ENCODE measurements at regions not wholly inside any gene's neighbourhood (a gene's known extent, or its start where the extent isn't known, plus 50 kb on each side); places are given as distances from the start of the nearest gene placed in this dataset.

DNA sequence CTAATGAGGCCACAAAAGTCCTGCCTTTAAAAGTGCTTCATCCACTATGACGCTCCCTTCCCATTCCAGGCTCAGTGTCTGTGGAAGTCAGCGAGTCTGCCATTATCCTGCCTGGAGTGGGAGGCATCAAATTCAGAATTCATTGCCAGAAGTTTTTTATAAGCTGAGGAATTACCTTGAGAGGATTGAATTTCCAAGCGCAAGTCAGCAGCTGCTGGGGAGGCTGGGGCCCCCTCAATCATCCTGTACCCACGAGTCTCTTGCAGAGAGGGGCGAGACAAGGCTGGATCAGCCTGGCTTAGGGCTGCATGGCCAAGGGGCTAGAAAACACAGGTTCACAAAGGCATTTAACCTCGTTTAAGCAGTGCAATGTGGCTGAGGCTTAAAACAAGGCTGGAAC, 170.5 kb upstream of the NOCT start:
- no peak for DNase-seq (ENCODE audit: low spot score)
- TF ChIP-seq, protein P1, sequence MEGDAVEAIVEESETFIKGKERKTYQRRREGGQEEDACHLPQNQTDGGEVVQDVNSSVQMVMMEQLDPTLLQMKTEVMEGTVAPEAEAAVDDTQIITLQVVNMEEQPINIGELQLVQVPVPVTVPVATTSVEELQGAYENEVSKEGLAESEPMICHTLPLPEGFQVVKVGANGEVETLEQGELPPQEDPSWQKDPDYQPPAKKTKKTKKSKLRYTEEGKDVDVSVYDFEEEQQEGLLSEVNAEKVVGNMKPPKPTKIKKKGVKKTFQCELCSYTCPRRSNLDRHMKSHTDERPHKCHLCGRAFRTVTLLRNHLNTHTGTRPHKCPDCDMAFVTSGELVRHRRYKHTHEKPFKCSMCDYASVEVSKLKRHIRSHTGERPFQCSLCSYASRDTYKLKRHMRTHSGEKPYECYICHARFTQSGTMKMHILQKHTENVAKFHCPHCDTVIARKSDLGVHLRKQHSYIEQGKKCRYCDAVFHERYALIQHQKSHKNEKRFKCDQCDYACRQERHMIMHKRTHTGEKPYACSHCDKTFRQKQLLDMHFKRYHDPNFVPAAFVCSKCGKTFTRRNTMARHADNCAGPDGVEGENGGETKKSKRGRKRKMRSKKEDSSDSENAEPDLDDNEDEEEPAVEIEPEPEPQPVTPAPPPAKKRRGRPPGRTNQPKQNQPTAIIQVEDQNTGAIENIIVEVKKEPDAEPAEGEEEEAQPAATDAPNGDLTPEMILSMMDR (IDR thresholded peaks at IDR 0.05; ENCODE audit: borderline replicate concordance, control extremely low read depth, extremely low read depth, insufficient read depth, missing control alignments), result no peak
- in situ Hi-C loops (cut with MboI; ENCODE audit: low sequenced_read_pairs, unreplicated experiment), result no loop called here

DNA sequence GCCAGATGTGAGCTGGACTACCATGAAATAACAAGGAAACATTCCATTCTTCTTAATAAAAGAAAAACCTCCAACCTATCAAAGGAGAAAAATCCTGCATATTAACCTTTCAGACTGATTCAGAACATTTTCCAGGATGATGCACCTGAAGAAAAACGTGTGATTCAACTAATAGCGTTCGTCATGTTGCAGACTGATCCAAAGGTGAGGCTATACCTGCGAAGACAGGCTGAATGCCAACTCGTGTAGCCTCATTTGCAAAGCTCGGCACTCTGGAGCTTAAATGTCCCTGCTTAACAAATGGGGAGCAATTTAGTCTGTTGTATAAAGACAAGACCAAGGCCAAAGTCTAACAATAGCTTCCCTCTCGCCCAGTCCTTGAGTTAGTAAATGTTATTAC, 172.0 kb upstream of the NOCT start:
- TF ChIP-seq, protein P1 (IDR thresholded peaks at IDR 0.05; ENCODE audit: borderline replicate concordance, control extremely low read depth, extremely low read depth, insufficient read depth, missing control alignments), result no peak
- in situ Hi-C loops (cut with MboI; ENCODE audit: low sequenced_read_pairs, unreplicated experiment), result no loop called here
- DNase-seq (ENCODE audit: low spot score), result no peak

DNA sequence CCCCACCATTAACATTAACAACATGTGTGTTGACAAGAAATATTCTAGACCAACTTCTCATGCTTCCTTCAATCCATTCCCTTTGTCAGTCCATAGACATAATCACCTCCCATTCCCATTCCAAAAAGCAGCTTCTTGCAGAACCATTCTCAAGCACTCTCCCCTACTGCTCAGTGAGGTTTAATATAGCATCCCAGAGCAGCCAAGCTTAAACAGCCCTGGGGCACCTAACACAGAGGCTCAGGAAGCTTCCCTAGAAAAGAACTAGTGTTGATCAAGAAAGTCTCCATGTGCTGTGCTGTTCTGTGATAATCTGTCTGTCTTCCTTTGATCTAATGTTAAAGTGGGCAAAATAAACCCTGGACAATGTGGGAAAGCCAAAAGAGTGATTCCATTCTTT, 174.2 kb upstream of the NOCT start:
- no peak for DNase-seq (ENCODE audit: low spot score)
- in situ Hi-C loops (cut with MboI; ENCODE audit: low sequenced_read_pairs, unreplicated experiment), result no loop called here

DNA sequence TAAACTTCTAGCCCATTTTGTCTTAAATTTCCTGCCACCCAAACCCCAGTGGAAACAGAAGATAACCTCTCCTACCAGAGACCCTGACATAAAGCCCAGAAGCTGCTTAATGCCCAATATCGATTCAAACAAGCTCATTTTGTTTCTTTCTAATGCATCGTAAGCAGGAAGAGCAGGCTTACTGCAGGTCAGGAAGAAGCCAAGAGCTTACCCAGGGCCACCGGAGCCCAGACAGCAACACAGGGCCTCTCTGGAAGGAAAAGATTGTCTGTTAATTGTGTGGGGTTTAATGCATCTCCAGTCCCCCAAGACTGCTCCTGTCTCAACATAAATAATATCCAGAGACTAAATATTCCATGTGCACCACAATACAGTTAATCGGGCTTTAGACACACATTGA, 177.3 kb upstream of the NOCT start:
- in situ Hi-C loops (cut with MboI; ENCODE audit: low sequenced_read_pairs, unreplicated experiment), result no loop called here
- TF ChIP-seq, protein P1 (IDR thresholded peaks at IDR 0.05; ENCODE audit: borderline replicate concordance, control extremely low read depth, extremely low read depth, insufficient read depth, missing control alignments), result no peak

More for the DNA sequence above, 174.2 kb upstream of the NOCT start:
- TF ChIP-seq, protein P1 (IDR thresholded peaks at IDR 0.05; ENCODE audit: borderline replicate concordance, control extremely low read depth, extremely low read depth, insufficient read depth, missing control alignments), result no peak

DNA sequence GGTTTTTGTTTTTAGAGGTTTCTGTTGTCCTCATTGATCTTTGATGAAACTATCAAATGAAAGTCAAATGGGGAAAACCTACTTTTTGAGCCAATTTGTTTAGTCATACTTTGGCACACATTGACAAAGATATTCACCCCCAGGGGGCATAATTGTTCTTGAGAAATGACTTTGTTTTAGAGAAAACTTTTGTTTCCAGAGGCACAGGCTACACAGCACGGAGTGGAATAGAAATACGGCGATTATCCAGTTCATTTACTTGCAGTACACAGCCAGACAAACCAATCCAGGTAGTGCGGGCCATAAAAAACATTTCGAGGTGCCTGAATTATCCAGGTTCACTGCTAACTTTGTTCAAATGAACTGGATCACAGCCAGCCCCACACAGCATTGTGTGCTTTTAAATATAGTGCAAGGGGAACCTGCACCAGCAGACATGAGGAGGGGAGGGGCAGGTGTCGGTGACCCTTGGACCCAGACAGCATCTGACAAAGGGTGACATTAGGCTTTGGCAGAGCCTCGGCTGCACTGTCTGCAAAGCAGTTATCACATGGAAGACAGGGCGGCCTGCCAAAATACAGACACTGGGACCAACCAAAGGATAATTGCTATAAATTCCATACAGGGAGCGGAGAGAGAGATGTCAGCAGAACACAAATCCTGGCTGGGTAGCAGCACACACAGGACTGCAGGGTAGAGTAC, 179.6 kb upstream of the NOCT start:
- TF ChIP-seq, protein P1 (IDR thresholded peaks at IDR 0.05; ENCODE audit: borderline replicate concordance, control extremely low read depth, extremely low read depth, insufficient read depth, missing control alignments), result no peak
- in situ Hi-C loops (cut with MboI; ENCODE audit: low sequenced_read_pairs, unreplicated experiment), result no loop called here
- no peak for DNase-seq (ENCODE audit: low spot score)

More for the DNA sequence above, 177.3 kb upstream of the NOCT start:
- no peak for DNase-seq (ENCODE audit: low spot score)

DNA sequence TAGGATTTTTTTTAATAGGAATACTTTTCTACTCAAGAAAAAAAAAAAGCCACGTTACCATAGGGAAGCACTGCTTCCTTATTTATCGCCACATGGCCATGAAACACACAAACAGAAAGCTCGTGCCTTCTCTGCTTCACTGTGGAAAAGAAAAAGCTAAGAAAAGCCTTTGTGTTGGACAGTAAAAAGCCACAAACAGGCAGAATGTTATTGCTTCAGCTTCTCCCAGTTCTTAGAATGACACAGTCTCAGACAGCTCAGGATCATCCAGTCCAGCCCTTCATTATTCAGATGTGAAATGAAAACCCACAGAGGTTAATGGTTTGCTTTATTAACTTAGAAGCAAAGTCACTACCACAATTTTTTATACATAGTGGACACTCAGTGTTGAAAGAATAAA, 181.6 kb upstream of the NOCT start:
- TF ChIP-seq, protein P1 (IDR thresholded peaks at IDR 0.05; ENCODE audit: borderline replicate concordance, control extremely low read depth, extremely low read depth, insufficient read depth, missing control alignments), result no peak
- no peak for DNase-seq (ENCODE audit: low spot score)
- in situ Hi-C loops (cut with MboI; ENCODE audit: low sequenced_read_pairs, unreplicated experiment), result no loop called here

All from GM13976 (cell line).